Hepatocyte (in vitro differentiated cells): ENCODE measurements at regions not wholly inside any gene's neighbourhood (a gene's known extent, or its start where the extent isn't known, plus 50 kb on each side); places are given as distances from the start of the nearest gene placed in this dataset.
"Not testable (repeated sequence)": the region's sequence is repeated elsewhere in the genome, so short reads cannot be mapped to it uniquely, and the experiment has no call there.

ENCODE experiments used
- CTCF ChIP-seq: fragments of 200-600 bp; sonication (generic); IDR thresholded peaks from 2 replicates; pipeline ENCODE4 v1.5.1; 2016; ENCODE audit warnings: antibody characterized with exemption, mild to moderate bottlenecking; ENCODE audit not compliant: poor library complexity
- EZH2 ChIP-seq: fragments of 200-600 bp; sonication (generic); IDR thresholded peaks from 2 replicates; pipeline ENCODE4 v1.6.1; 2016; ENCODE audit warnings: antibody characterized with exemption, mild to moderate bottlenecking, borderline replicate concordance

- not testable (repeated sequence) for TF ChIP-seq CTCF, EZH2
Observed at GRCh38 chr9:118677936-118678653, 691.1 kb downstream of the BRINP1 start.
